A673 (cell line): ENCODE measurements at regions not wholly inside any gene's neighbourhood (a gene's known extent, or its start where the extent isn't known, plus 50 kb on each side); places are given as distances from the start of the nearest gene placed in this dataset.

Experiments used
- CTCF ChIP-seq: fragments of 300-800, 200-600 bp; sonication (generic); conservative IDR thresholded peaks from 2 replicates; pipeline ENCODE4 v1.5.1; 2017; ENCODE audit warnings: low read depth, mild to moderate bottlenecking, antibody characterized with exemption, low read length, moderate library complexity, mixed read lengths
- EZH2 ChIP-seq: fragments of 200-600 bp; sonication (generic); IDR thresholded peaks from 2 replicates; pipeline ENCODE4 v1.6.1; 2017; ENCODE audit warnings: borderline replicate concordance, low read depth, mild to moderate bottlenecking, mixed read lengths, antibody characterized with exemption, low read length; ENCODE audit not compliant: poor library complexity, severe bottlenecking

- TF ChIP-seq CTCF (no peak), EZH2 (no peak)
Observed at GRCh38 chr2:67165523-67165990, 231.6 kb upstream of the ETAA1 start.
